ENCODE measurements at regions not wholly inside any gene's neighbourhood (a gene's known extent, or its start where the extent isn't known, plus 50 kb on each side); places are given as distances from the start of the nearest gene placed in this dataset.

GRCh38 chr5:157961176-157961575, 102.2 kb upstream of the CLINT1 start:
- H3K4me1 Mint-ChIP-seq (ENCODE audit: low read depth), result peaks cover 23% of the 10 kb centered on the region
- no peaks in the 10 kb centered on the region for H3K9me3 Mint-ChIP-seq (ENCODE audit: low read depth)

GRCh38 chr5:157959370-157959769, 100.4 kb upstream of the CLINT1 start:
- Mint-ChIP-seq H3K4me1 (ENCODE audit: low read depth) (peaks cover 23% of the 10 kb centered on the region), H3K36me3 (ENCODE audit: insufficient read depth) (no peaks in the 10 kb centered on the region), H3K27me3 (peaks cover 2% of the 10 kb centered on the region), H3K27ac (no peak overlapping the region), H3K4me3 (ENCODE audit: low read depth) (no peak overlapping the region), H3K9me3 (ENCODE audit: low read depth) (no peaks in the 10 kb centered on the region)
- no peak for DNase-seq (ENCODE audit: low spot score, unreplicated experiment)
- no peak for TF ChIP-seq CTCF (IDR thresholded peaks at IDR 0.05; ENCODE audit: unreplicated experiment)

More at GRCh38 chr5:157961176-157961575, 102.2 kb upstream of the CLINT1 start:
- peaks cover 2% of the 10 kb centered on the region for H3K27me3 Mint-ChIP-seq
- H3K27ac Mint-ChIP-seq, result no peak overlapping the region
- no peak for TF ChIP-seq CTCF (IDR thresholded peaks at IDR 0.05; ENCODE audit: unreplicated experiment)
- no peaks in the 10 kb centered on the region for H3K36me3 Mint-ChIP-seq (ENCODE audit: insufficient read depth)
- H3K4me3 Mint-ChIP-seq (ENCODE audit: low read depth), result no peak overlapping the region
- no peak for DNase-seq (ENCODE audit: low spot score, unreplicated experiment)

- no peak for DNase-seq (ENCODE audit: low spot score, unreplicated experiment)
- Mint-ChIP-seq H3K4me1 (ENCODE audit: low read depth) (peaks cover 23% of the 10 kb centered on the region), H3K36me3 (ENCODE audit: insufficient read depth) (no peaks in the 10 kb centered on the region), H3K27ac (peak overlapping the region; percentile 67), H3K9me3 (ENCODE audit: low read depth) (peaks cover 8% of the 10 kb centered on the region), H3K4me3 (ENCODE audit: low read depth) (no peak overlapping the region), H3K27me3 (peaks cover 2% of the 10 kb centered on the region)
- no peak for TF ChIP-seq CTCF (IDR thresholded peaks at IDR 0.05; ENCODE audit: unreplicated experiment)
These were observed 97.4 kb upstream of the CLINT1 start for GRCh38 chr5:157956271-157956885.

DNA sequence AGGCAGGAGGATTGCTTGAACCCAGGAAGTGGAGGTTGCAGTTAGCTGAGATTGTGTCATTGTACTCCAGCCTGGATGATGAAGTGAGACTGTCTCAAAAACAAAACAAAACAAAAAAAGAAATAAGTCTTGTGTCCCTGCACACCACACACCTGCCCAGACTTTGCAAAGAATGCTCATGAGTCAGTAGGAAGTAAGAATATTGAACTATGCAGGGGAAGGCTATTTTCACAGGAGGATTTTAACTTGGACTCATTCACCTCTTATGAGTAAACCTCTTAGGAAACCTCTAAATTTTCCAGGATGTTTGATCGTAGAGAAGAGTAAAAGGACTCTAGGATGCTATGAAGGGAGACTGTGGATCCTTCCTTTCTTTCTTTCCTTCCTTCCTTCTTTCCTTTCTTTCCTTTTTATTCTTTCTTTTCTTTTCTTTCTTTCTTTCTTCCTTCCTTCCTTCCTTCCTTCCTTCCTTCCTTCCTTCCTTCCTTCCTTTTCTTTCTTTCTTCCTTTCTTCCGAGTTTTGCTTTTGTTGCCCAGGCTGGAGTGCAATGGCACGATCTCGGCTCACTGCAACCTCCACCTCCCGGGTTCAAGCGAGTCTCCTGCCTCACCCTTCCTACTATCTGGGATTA, 96.7 kb upstream of the CLINT1 start:
- TF ChIP-seq CTCF (IDR thresholded peaks at IDR 0.05; ENCODE audit: unreplicated experiment), result no peak
- no peaks in the 10 kb centered on the region for H3K27me3 Mint-ChIP-seq
- peak overlapping the region; percentile 67 for H3K27ac Mint-ChIP-seq
- DNase-seq (ENCODE audit: low spot score, unreplicated experiment), result no peak
- peaks cover 18% of the 10 kb centered on the region for H3K4me1 Mint-ChIP-seq (ENCODE audit: low read depth)
- H3K36me3 Mint-ChIP-seq (ENCODE audit: insufficient read depth), result no peaks in the 10 kb centered on the region
- peaks cover 8% of the 10 kb centered on the region for H3K9me3 Mint-ChIP-seq (ENCODE audit: low read depth)
- H3K4me3 Mint-ChIP-seq (ENCODE audit: low read depth), result no peak overlapping the region

- Mint-ChIP-seq H3K9me3 (ENCODE audit: low read depth) (peaks cover 8% of the 10 kb centered on the region), H3K36me3 (ENCODE audit: insufficient read depth) (no peaks in the 10 kb centered on the region), H3K27me3 (no peaks in the 10 kb centered on the region), H3K4me3 (ENCODE audit: low read depth) (no peak overlapping the region), H3K4me1 (ENCODE audit: low read depth) (peaks cover 20% of the 10 kb centered on the region), H3K27ac (no peak overlapping the region)
- no peak for TF ChIP-seq CTCF (IDR thresholded peaks at IDR 0.05; ENCODE audit: unreplicated experiment)
- DNase-seq (ENCODE audit: low spot score, unreplicated experiment), result no peak
These were observed 93.4 kb upstream of the CLINT1 start for GRCh38 chr5:157952374-157952685.
